ENCODE measurements at regions not wholly inside any gene's neighbourhood (a gene's known extent, or its start where the extent isn't known, plus 50 kb on each side); places are given as distances from the start of the nearest gene placed in this dataset.
"Not testable (repeated sequence)": the region's sequence is repeated elsewhere in the genome, so short reads cannot be mapped to it uniquely, and the experiment has no call there.

GRCh38 chr1:91098299-91098906 lies 76.6 kb upstream of the ZNF644 start:
- no peak for DNase-seq (ENCODE audit: low spot score)

GRCh38 chr1:91095321-91095720 lies 73.5 kb upstream of the ZNF644 start:
- not testable (repeated sequence) for DNase-seq (ENCODE audit: low spot score)

- no peak for DNase-seq (ENCODE audit: low spot score)
These were observed 70.7 kb upstream of the ZNF644 start for GRCh38 chr1:91092503-91092902.

- DNase-seq (ENCODE audit: low spot score), result no peak
These were observed 70.0 kb upstream of the ZNF644 start for GRCh38 chr1:91091812-91092211.

- no peak for DNase-seq (ENCODE audit: low spot score)
These were observed 58.8 kb upstream of the ZNF644 start for GRCh38 chr1:91080650-91081049.

GRCh38 chr1:91078859-91079258 lies 57.0 kb upstream of the ZNF644 start:
- no peak for DNase-seq (ENCODE audit: low spot score)

GRCh38 chr1:91076834-91077233 lies 55.0 kb upstream of the ZNF644 start:
- DNase-seq (ENCODE audit: low spot score), result no peak

GRCh38 chr1:91075233-91076135 lies 53.6 kb upstream of the ZNF644 start:
- no peak for DNase-seq (ENCODE audit: low spot score)

GRCh38 chr1:91073299-91073698 lies 51.5 kb upstream of the ZNF644 start:
- DNase-seq (ENCODE audit: low spot score), result no peak

- no peak for DNase-seq (ENCODE audit: low spot score)
These were observed 50.0 kb upstream of the ZNF644 start for GRCh38 chr1:91071838-91072237.
